Mesothelial cell of epicardium (in vitro differentiated cells): ENCODE measurements at regions not wholly inside any gene's neighbourhood (a gene's known extent, or its start where the extent isn't known, plus 50 kb on each side); places are given as distances from the start of the nearest gene placed in this dataset.

Experiments used
- DNase-seq, 2 experiments: peaks; one replicate each; pipeline ENCODE4 v3.0.0; 2021; ENCODE audit warnings: low spot score in 2 of 2; ENCODE audit not compliant: unreplicated experiment in 2 of 2
- H3K27ac Mint-ChIP-seq: 2 replicates; pipeline ENCODE4 v1.8.0; 2021; ENCODE audit warnings: mixed read lengths
- H3K27me3 Mint-ChIP-seq: 2 replicates; pipeline ENCODE4 v1.8.0; 2021; ENCODE audit warnings: low read depth, mixed read lengths
- H3K36me3 Mint-ChIP-seq: 2 replicates; pipeline ENCODE4 v1.8.0; 2021; ENCODE audit warnings: mixed read lengths
- H3K4me1 Mint-ChIP-seq: 2 replicates; pipeline ENCODE4 v1.8.0; 2021; ENCODE audit warnings: mixed read lengths
- H3K4me3 Mint-ChIP-seq: 2 replicates; pipeline ENCODE4 v1.8.0; 2021; ENCODE audit warnings: mild to moderate bottlenecking, moderate library complexity, mixed read lengths
- H3K9me3 Mint-ChIP-seq: 2 replicates; pipeline ENCODE4 v1.8.0; 2021; ENCODE audit warnings: mixed read lengths
- CTCF ChIP-seq: fragments of 200-600 bp; sonication (generic); IDR thresholded peaks from one replicate; pipeline ENCODE4 v1.5.0; 2021; ENCODE audit warnings: antibody characterized with exemption; ENCODE audit not compliant: unreplicated experiment

- Mint-ChIP-seq H3K4me3 (no peak overlapping the region), H3K9me3 (no peaks in the 10 kb centered on the region), H3K27ac (no peak overlapping the region), H3K27me3 (peaks cover 4% of the 10 kb centered on the region), H3K36me3 (no peaks in the 10 kb centered on the region), H3K4me1 (peaks cover 21% of the 10 kb centered on the region)
- no peak for TF ChIP-seq CTCF
- no peak for DNase-seq
Measured at GRCh38 chr13:50594276-50595051, 249.0 kb downstream of the DLEU7 start.

DNA sequence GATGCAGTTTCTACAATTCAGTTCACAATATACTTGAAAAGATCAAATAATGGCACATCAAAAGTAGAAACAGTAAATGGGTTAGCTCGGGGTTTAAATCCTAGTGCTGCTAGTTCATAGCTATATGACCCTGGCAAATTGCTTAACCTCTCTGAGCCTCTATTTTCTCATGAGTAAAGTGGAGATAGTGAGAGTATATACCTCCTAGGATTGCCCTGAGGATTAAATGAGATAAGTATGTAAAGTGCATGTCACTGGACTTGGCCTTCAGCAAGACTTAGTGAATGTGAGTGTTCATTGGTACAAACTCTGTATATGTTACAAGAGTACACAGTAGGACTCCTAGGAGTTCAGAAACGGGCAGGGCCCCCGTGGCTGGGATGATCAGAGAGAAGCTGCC lies 248.3 kb downstream of the DLEU7 start:
- Mint-ChIP-seq H3K27ac (no peak overlapping the region), H3K9me3 (no peaks in the 10 kb centered on the region), H3K27me3 (peaks cover 4% of the 10 kb centered on the region), H3K36me3 (no peaks in the 10 kb centered on the region), H3K4me3 (no peak overlapping the region), H3K4me1 (peaks cover 16% of the 10 kb centered on the region)
- DNase-seq = no peak
- no peak for TF ChIP-seq CTCF

GRCh38 chr13:50596156-50596555 lies 247.3 kb downstream of the DLEU7 start:
- Mint-ChIP-seq H3K36me3 (no peaks in the 10 kb centered on the region), H3K4me1 (peaks cover 16% of the 10 kb centered on the region), H3K27ac (no peak overlapping the region), H3K9me3 (no peaks in the 10 kb centered on the region), H3K4me3 (no peak overlapping the region), H3K27me3 (peaks cover 4% of the 10 kb centered on the region)
- no peak for DNase-seq
- no peak for TF ChIP-seq CTCF

- DNase-seq = no peak
- no peaks in the 10 kb centered on the region for H3K36me3 Mint-ChIP-seq
Measured at GRCh38 chr13:50596776-50597203, 246.7 kb downstream of the DLEU7 start.

DNA sequence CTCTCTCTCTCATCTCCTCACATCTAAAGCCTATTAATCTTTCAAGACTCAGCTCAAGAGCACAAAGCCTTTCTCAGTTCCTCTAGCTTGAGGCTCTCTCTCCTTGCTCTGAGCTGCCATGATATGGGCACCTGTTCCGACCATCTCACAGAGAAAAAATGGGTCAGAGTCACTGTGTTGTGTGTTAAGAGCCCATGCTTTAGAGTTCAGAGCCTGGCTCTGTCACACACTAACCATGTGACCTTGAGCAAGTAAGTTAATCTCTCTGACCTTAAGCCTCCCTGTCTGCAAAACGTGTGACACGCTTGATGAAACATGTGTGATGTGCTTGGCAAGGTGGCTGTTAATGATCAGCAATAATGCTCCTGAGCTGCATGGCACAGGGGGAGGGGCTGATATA lies 245.2 kb downstream of the DLEU7 start:
- H3K27me3 Mint-ChIP-seq = peaks cover 4% of the 10 kb centered on the region
- H3K27ac Mint-ChIP-seq = no peak overlapping the region
- H3K4me1 Mint-ChIP-seq = peaks cover 10% of the 10 kb centered on the region
- TF ChIP-seq CTCF = no peak
- no peak for DNase-seq
- no peaks in the 10 kb centered on the region for H3K36me3 Mint-ChIP-seq
- no peaks in the 10 kb centered on the region for H3K9me3 Mint-ChIP-seq
- H3K4me3 Mint-ChIP-seq = no peak overlapping the region

More at GRCh38 chr13:50596776-50597203, 246.7 kb downstream of the DLEU7 start:
- H3K4me3 Mint-ChIP-seq = no peak overlapping the region
- H3K4me1 Mint-ChIP-seq = peaks cover 16% of the 10 kb centered on the region
- no peaks in the 10 kb centered on the region for H3K9me3 Mint-ChIP-seq
- peaks cover 4% of the 10 kb centered on the region for H3K27me3 Mint-ChIP-seq
- no peak for TF ChIP-seq CTCF
- no peak overlapping the region for H3K27ac Mint-ChIP-seq
